SW 1271 (cell line): ENCODE measurements at regions not wholly inside any gene's neighbourhood (a gene's known extent, or its start where the extent isn't known, plus 50 kb on each side); places are given as distances from the start of the nearest gene placed in this dataset.

Source experiments
- DNase-seq, 2 experiments: peaks; one replicate each; lab custom pipeline; 2025; lab: John Stamatoyannopoulos, UW

- no peak for DNase-seq
Measured at GRCh38 chr2:238724728-238725127, 123.2 kb upstream of the TWIST2 start.

GRCh38 chr2:238725298-238725697 is 122.6 kb upstream of the TWIST2 start:
- no peak for DNase-seq

DNA sequence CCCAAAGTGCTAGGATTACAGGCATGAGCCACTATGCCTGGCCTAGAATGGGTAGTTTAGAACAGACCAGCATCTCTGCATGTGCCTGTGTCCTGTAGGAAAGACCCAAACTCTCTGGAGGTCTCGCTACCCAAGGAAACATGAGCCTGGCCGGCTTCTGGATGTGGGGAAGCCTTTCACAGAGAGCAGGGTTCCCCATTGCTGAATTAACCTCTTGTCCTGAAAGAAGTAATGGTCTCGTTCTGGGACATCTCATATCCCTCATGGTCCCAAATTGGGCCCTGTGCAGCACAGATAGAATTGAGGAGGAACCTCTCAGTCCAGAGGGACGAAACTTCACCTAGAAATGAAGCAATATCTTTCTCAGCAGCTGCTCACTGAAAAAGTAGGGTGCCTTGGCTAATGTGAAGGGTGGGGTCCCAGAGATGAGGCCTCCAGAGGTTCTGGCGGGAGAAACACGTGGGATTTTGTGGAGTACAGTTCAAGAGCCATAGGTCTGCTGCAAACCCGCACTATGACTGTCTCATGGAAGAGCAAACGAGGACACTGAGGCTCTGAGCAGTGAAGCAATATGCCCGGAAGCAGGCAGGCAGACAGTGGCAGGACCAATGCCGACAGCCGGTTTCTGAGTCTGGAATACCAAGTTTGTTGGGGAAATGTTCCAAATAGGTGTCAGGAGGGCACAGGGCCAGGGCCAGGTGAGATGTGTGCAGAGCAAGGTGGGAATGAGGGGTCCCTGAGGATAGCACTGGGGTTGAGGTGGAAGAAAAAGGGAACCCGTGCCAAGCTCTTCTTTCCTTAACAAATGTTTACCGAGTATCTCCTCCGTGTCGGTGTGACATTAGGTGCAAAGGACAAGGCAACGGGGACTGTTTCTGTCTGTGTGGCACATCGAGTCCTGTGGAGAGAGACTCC is 121.0 kb upstream of the TWIST2 start:
- no peak for DNase-seq

DNA sequence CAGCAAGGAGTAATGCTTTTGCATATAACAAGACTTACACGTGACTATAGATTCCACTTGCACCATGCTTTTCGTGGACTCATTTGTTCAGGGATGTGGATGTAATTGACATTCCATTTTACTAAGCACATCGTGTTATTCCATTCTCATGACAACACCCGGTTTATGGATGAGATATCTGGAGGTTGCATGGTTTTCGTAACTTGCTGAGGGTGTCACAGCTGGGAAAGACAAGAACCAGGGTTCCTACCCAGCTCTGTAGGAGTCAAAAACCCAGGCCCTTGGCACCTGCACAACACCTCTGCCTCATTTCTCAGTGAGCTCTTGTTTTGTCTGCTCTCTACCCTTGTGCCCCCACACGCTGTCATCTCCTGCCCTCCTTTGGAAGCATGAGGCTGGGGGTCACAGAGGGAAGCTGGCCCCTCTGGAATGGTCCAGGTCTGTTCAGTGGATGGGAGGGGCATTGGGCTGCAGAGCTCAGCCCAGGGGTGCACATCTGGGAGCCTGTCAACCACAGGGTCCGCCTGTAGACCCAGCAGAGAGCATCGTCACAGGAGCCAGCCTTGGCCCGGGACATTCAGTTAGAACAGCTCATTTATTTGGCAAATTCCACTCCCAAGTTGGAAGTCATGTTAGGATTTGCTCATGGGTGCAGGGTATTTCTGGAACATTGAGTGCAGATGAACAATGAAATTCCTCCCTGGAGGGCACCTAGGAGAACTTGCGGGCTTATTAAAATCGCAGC is 120.1 kb upstream of the TWIST2 start:
- no peak for DNase-seq

DNA sequence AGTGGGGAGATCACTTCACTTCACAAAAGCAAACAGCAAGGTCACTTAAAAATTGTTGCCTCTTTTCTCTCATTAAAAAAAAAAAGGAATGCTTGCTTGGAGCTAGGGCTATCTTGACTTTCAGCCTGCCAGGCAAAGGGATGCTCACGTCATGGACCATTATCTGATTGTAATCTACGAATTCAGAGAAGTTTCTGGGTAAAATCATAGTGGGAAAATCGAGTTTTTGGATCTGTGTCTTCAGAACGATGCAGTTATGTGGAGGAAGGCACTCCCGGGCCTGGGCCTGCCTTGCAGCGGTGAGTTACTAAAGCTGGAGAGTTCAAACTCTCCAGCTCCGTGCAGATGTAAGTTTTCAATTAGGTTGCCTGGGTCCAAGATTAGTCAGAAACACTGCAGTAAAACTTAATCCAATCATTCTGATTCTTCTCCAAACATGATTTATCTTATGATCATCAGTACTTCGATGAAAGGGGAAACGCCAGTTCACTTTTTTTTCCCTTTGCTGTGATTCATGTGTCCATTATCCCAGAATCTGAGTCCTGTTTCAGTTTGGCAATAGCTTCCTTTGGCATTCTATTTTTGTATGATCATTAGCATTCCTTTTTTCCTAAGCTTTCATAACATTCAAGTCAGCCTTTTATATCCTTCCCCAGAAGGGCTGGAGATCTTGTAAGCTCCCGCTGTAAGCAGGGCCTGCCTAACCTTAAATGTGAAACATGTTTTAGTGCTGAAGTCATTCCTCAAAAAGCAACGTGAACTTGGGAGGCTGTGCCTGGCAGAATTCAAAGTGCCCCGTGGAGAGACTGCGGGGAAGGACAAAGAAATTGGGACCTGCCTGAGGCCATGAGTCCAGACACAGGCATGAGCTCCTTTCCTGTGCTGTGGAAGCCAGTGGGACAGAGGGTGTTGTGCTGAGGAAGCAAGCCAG is 119.3 kb upstream of the TWIST2 start:
- no peak for DNase-seq

DNA sequence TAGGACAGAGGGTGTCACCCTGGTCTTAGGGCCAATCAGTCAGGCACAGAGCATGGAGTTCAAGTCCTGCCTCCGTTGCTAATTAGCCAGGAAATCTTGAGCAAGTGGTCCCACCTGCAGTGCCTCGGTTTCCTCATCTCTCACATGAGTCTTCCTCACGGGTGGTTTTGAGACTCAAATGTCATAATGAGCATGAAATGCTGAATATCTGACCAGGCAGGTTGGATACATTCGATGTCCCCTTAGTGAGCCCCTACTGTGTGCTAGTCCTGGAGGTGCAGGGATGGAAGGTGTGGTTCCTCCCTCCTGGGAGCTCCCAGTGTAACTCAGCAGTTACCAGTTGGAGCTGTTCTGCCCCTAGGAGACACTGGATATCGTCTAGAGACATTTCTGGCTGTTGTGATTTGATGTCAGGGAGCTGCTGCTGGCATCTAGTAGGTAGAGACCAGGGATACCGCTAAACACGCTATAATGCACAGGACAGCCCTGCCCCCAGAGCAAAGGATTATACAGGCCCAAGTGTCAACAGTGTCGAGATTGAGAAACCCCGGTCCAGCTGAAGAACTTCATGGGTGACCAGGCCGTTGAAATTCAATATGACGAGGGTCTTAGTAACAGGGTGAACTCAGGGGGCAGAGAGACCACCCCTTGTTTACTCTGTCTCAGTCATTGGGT is 118.5 kb upstream of the TWIST2 start:
- no peak for DNase-seq

DNA sequence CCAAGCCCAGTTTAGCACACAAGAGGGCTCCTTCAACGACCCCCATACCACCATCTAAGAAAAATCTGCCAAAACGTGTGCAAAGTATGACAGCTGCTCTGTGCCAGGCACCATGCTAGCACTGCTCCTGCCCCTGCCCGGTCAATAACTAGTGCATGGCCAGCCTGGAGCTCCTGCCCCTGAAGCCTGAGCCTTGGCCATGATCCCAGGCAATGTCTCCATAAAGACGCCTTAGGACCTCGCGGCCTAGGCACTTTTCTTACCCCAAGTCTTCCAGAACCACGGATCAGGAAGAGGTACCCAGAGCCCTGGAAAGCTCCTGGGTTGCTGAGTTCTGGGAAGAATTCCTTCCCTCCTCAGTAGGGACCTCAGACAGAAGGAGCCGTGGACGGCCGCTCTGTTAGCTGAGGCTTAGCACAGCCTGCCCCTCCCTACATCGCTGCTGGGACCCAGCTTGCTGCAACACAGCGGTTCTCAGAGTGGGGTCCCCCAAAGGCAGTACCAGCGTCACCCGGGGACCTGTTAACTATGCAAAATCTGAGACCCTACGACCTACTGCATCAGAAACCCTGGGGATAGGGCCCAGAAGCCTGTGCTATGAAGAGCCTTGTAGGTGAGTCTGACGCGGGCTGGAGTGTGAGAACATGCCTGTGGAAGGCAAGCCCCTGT is 117.8 kb upstream of the TWIST2 start:
- DNase-seq: no peak

GRCh38 chr2:238730881-238731280 is 117.0 kb upstream of the TWIST2 start:
- DNase-seq: no peak

DNA sequence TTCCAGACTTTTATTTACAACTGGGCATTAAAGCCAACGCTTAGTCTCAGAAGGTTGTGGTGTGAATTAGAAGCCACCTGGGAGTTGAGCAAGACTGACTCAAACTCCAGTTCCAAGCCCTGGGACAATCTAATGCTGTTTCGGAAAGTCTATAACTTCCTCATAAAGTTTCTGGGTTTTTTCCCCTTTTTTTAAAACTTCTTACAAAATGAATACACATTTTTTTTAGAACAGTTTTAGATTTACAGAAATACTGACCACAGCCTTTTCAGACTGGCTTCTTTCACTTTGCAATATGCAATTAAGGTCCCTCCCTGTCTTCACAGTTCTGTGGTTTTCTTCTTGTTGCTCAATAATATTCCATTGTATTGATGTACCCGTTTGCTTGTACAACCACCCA is 115.9 kb upstream of the TWIST2 start:
- no peak for DNase-seq

DNA sequence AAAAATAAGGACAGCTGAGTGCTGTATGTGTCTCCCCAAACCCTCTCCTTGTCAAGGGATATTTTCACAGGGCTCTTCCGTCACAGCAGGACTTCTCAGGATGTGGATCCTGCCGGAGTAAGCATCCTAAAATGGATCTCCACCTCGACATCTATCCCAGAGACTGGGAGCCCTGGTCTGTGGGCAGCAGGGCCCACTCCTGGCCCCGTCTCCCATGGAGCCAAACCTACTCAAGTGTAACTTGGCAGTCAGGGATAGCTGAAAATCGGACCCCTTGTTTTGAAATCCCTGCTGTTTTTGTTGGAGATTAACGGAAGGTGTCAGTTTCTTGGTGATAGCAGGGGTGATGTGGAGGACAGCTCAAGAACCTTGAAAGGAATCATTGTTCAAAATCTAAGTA is 109.0 kb upstream of the TWIST2 start:
- no peak for DNase-seq

- DNase-seq: no peak
Measured at GRCh38 chr2:238739668-238740067, 108.2 kb upstream of the TWIST2 start.

DNA sequence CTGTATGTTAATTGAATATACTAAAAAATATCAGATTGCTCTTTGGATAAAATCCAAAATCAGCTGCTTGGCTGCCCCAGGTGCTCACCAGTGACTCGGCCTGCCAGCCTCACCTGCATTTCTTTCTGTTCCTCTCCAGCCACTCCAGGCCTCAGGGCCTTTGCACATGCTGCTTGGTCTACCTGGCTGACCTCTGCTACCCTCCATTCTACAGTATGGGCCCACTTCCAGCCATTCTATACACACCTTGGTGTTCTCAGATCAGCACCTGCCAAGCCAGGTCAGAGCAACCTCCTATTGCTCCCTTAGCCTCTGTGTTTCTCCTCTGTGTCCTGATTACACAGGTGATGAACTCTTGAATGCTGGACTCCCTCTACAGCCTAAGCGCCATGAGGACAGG is 106.6 kb upstream of the TWIST2 start:
- no peak for DNase-seq

DNA sequence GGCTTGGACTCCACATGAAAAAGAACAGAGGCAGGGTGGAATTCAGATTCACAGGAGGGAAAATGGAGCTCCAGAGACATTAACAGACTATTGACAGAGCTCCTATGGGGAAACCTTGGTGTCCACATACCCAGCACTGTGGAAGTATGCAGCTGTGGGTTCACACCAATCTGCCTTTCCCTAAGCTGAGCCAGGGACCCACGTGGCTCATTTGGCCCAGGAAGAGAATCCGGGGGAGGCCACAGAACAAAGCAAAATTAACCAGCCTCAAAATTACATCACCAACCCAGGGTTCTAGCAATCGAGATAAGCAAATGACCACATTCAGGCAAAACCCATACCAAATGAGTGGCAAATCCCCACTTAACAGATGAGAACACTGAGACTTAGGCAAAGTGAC is 105.8 kb upstream of the TWIST2 start:
- DNase-seq: no peak

DNA sequence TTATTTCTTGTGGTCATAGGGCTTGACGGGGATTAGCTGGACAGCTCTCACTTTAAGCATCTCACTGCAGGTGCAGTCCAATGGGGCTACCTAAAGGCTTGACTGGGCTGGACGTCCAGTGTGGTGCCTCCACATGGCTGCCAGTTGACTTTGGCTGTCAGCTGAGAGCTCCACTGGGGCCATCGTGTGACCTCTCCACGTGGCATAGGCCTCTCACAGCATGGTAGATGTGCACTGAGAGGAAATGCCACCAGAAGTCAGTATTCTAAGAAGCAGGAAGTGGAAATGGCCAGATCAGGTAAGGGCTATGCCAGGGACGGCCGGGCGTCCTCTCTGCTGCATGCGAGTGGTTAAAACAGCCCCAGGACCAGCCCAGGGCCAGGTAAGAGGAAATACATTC is 105.2 kb upstream of the TWIST2 start:
- DNase-seq: no peak

GRCh38 chr2:238743243-238744065 is 104.4 kb upstream of the TWIST2 start:
- no peak for DNase-seq

GRCh38 chr2:238744951-238745350 is 102.9 kb upstream of the TWIST2 start:
- no peak for DNase-seq

DNA sequence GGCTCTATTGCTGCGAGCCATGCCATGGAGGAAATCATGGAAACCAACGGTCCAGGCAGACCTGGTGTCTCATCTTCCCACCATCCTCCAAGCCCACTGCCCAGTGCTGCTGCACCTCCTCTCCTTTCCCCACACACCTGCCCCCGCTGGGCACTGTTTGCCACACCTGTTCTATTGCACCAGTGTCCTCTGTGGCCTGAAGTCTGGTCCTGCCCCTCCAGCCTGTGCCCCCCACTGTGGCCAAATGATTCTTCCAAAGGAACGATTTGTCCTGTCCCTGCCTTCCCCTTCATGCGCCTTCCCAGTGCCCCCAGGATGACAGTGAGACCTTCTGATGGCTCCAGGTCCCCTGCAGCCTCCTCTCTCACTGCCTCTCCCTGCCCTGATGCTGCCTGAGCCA is 101.9 kb upstream of the TWIST2 start:
- DNase-seq: no peak

DNA sequence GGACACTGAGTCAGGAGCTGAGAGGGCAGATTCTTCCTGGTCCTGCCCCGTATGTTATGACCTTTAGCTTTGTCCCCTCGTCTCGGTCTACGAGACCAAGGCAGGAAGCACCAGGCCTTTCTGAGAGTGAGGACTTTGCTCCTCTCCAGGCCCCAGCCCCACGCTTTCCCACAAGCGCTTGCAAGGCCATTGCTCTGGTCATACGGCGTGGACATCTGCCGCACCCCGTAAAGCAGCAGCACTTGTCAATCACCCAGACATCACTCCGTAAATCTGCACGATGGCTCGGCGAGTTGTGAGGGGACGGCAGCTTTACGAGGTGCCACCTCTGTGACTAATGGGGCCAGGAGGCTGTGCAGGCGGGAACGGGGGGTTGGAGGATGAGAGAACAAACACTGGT is 100.8 kb upstream of the TWIST2 start:
- DNase-seq: no peak

- no peak for DNase-seq
Measured at GRCh38 chr2:238747557-238747956, 100.3 kb upstream of the TWIST2 start.

GRCh38 chr2:238750212-238750904 is 97.5 kb upstream of the TWIST2 start:
- DNase-seq: no peak
